ENCODE measurements at regions not wholly inside any gene's neighbourhood (a gene's known extent, or its start where the extent isn't known, plus 50 kb on each side); places are given as distances from the start of the nearest gene placed in this dataset.
"Not testable (repeated sequence)": the region's sequence is repeated elsewhere in the genome, so short reads cannot be mapped to it uniquely, and the experiment has no call there.

DNA sequence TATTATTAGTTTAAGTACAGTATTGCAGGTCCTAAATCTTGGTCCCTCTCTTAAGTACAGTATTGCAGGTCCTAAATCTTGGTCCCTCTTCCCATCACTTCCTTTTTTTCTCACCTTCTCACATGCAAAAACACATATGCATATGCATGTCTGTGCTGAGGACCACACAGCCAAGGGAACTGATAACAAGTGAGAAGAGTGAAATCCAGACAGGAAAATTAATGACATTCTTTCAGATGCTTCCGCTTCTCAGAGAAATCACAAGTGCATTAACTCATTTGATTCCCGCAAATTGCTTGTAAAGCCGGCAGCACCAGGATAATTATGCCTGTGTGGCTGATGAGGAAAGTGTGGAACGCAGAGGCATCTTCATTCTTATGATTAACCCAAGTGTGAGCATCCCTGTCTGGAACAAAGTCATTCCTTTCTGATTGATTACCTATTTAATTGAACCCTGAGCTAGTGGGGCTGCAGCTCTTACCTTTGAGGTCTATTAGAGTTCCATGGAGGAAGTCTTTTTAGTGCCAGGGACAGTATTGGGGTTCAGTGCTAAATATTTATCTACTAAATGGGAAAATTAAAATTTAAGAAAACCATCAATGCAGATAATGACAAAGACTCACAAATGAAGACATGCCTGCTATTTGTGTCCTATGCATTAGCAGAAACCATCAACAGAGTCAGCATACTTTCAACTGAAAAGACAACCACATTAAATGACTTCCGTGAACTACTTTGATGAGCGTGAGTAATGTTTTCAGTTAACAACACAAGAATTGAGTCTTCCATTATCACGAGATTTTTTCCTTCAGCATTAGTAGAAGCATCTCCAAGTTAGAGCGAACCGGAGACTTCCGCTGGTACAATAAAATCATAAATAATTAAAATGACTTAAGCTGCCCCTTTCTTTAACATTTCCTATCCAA is 220.4 kb upstream of the SLC35G4 start:
- in situ Hi-C loops (cut with HindIII; ENCODE audit: low sequenced_read_pairs) = no loop called here

DNA sequence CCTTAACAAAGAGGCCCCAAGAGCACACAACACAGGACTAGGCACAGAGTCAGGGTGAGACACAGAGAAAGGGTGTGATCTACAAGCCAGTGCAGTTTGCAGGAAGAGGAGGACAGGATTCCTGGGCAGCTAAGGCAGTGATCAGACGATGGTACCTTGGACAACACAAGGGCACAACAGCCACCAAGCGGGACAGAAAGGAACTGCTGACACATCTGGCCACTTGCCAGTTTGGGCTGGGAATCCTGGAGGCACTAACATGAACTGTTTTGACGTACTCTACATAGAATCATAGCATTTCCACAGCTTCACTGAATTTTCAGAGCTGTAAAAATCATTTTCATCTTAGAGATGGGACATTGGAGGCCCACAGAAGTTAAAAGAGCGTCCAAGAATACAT is 221.5 kb upstream of the SLC35G4 start:
- in situ Hi-C loops (cut with HindIII; ENCODE audit: low sequenced_read_pairs) = no loop called here

DNA sequence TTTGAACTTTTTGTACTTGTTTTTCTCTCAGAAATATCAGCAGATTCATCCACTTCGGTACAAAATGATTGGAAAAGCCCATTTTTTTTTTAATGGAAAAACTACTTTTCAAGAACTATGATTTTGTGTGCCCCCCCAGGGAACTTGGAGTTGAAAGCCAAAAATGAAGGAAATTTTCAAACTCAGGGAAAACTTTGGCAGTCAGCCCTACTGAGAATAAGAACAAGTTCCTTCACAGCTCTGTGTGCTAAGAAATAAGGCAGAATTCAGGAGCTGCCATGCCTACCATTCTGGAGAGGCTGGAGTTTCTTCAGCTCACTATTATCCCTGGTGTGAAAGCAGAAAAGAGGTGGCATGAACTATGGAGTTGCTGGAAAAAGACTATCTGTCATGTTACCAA is 226.0 kb upstream of the SLC35G4 start:
- in situ Hi-C loops (cut with HindIII; ENCODE audit: low sequenced_read_pairs) = no loop called here

DNA sequence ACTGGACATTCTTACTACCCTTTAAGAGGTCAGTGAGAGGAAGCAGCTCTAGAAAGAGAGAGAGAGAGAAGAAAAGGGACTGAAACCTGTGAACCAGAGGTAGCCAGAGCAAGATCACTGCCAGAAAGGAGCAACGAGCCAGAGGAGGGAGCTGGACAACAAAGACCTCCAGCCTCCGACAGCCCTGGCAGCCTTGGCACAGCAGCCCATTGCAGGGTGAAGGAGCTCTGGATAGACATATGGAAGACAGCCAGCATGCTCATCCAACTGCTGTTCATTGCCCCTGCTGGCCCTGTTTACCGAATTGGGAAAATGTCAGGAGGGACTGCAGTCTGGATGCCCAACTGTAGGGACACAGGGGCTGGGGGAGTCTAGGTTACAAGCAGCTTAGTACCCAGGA is 228.4 kb upstream of the SLC35G4 start:
- in situ Hi-C loops (cut with HindIII; ENCODE audit: low sequenced_read_pairs) = no loop called here

DNA sequence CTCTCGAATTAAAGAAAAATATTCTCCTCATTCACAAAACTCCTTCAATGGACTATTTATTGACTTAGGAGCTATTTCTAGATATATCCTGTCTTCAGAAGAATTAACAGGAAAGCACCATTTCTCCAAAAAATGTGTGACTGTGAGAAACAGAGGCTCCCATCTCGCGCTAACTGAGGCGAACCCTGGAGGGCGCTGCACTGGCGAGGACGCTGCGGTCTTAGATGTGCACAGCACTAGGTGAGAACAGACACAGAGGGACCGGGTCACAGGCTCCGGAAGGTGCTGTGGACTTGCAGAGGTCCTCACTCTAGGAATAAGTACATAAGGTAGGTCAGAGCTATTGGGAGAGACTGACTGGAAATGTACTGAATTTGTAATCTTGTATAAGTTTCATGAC is 229.7 kb upstream of the SLC35G4 start:
- in situ Hi-C loops (cut with HindIII; ENCODE audit: low sequenced_read_pairs) = loop anchor here (10.0 kb wide), 1 partner anchor 65 kb away; no protein-coding TSS in a partner anchor

DNA sequence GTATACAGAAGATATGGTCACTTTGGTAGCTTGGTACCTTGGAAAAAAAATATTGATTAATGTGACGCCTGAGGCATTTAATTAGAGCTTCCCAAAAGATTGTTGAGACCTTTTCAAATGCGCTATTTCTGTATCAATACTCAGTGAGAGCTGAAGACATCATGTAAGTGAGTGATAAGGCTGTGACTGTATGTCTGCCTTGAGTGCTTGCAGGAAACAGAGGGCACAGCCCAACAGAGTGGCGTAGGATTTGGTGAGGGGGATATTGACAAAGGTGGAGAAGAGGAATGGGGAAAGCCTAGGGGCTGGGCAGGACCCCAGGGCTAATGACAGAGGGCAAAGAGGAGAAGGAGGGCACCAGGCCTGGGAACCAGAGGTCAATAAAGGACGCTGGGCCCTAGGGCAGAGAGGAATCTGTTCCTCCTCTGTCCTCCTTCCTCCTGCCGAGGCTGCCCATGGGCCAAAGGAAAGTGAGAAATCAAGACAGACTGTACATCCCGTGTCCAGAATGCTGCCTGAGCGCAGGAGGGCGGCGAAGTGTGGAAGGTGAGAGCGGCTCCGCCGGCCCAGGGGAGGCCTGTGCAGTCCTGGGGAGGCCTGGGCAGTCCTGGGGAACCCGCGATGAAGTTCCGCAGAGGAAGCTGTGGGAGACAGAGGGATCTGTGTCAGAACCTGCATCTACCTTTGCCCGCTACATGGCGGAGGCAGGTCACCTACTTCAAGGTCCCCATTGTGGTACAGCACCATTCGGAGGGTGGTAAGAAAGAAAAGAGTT is 228.6 kb upstream of the PIEZO2 start:
- in situ Hi-C loops (cut with HindIII; ENCODE audit: low sequenced_read_pairs) = loop anchor here (10.0 kb wide), 1 partner anchor 63 kb away; no protein-coding TSS in a partner anchor

DNA sequence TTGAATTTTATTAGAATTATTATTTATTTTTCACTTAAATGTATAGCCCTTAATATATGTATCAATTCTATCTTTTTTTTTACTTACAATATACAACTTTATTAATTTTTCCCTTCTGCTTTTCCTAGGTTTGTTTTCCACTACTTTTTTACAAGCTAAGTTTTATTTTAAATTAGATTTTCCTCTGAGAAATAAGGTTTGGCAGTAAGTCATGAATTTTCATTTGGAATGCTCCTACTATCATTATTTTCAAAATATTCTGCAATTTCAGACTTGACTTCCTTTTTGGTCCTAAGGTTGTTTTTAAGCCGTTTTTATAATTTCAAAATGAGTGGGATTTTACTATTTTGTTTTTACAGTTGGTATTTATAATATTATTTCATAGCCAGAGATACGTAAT is 222.8 kb upstream of the PIEZO2 start:
- in situ Hi-C loops (cut with HindIII; ENCODE audit: low sequenced_read_pairs) = loop anchor here (10.0 kb wide), 1 partner anchor 57 kb away; no protein-coding TSS in a partner anchor

DNA sequence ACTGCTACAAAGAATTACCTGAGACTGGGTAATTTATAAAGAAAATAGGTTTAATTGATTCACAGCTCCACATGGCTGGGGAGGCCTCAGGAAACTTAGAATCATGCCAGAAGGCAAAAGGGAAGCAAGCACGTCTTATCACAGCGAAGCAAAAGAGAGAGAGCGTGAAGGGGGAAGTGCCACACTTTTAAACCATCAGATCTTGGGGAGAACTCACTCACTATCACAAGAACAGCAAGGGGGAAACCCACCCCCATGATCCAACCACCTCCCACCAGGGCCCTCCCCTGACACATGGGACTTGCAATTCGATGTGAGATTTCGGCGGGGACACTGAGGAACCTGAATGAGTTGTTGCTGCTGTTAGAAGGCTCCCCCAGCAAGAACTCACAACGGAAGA is 220.2 kb upstream of the PIEZO2 start:
- in situ Hi-C loops (cut with HindIII; ENCODE audit: low sequenced_read_pairs) = no loop called here

DNA sequence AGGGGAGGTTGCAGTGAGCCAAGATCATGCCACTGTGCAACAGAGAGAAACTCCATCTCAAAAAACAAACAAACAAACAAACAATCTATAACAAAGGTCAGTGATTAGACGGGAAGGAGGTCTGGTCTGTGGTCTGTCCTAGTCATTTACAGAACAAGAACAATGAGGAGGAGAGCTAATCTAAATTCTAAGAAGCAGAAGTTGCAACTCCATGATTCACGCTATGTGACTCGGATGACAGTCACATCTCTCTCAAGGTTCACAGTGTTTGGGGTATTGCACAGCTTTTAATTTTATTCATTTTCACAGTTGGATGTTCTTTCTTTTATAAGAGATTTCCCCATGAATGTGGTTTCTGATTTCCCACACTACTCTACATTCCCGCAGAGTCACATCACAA is 218.7 kb upstream of the PIEZO2 start:
- in situ Hi-C loops (cut with HindIII; ENCODE audit: low sequenced_read_pairs) = no loop called here

DNA sequence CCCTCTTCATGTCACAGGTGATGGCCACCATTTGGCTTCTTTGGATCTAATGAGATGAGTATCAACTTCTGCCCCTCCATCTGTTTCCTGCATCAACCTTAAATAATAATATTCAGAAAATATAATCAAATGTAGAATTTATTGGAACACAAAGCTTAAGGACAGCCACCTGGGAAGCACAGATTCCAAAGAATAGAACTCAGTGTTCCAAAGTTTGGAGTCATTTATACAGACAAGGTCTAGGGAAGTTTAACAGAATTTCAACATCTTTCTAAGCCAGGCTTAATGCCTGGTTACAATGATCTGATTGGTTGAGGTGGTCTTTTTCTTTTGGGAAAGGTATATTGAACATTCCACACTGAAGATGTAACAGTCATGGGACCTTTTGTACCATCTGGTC is 218.0 kb upstream of the PIEZO2 start:
- in situ Hi-C loops (cut with HindIII; ENCODE audit: low sequenced_read_pairs) = no loop called here

DNA sequence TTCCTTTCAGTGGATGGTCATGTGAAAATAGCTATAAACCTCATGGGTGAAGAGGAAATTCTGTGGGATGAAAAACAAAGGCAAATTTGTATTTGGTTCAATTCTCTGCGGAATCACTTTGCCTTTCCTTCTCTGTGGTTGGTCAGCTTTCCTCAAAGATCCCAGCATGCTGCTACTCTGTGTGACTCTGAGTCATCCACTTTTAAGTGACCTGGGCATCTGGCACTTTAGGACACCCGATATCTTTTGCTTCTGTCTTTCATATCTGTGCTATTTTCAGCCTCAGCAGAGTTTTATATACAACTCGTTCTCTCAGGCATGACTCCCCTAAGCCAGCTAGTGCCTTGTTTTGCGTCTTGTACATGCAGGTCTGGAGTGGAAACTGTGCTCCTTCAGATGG is 217.0 kb upstream of the PIEZO2 start:
- in situ Hi-C loops (cut with HindIII; ENCODE audit: low sequenced_read_pairs) = no loop called here

DNA sequence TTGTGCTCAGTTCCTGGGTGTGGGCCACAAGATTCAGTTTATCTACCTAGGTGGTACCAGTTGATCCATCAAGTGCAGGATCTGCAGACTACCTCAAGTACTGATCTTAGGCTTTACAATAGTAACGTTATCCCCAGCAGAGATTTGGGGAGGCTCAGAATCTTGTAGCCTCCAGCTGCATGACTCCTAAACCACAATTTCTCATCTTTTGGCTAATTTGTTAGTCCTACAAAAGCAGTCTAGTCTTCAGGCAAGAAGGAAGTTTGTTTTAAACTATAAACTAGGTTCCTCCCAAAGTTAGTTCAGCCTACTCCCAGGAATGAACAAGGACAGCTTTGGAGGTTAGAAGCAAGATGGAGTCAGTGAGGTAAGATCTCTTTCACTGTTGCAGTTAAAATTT is 213.5 kb upstream of the PIEZO2 start:
- in situ Hi-C loops (cut with HindIII; ENCODE audit: low sequenced_read_pairs) = no loop called here

DNA sequence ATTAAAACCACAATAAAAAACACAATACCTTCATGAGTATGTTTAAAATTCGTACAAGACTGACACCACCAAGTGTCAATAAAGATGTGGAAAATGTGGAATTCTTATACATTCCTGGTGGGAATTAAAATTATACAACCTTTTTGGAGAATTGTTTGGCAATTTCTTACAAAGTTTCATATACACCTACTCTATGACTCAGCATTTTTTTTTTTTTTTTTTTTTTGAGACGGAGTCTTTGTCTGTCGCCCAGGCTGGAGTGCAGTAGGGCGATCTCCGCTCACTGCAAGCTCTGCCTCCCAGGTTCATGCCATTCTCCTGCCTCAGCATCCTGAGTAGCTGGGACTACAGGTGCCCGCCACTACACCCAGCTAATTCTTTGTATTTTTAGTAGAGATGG is 212.5 kb upstream of the PIEZO2 start:
- in situ Hi-C loops (cut with HindIII; ENCODE audit: low sequenced_read_pairs) = not testable (repeated sequence)

DNA sequence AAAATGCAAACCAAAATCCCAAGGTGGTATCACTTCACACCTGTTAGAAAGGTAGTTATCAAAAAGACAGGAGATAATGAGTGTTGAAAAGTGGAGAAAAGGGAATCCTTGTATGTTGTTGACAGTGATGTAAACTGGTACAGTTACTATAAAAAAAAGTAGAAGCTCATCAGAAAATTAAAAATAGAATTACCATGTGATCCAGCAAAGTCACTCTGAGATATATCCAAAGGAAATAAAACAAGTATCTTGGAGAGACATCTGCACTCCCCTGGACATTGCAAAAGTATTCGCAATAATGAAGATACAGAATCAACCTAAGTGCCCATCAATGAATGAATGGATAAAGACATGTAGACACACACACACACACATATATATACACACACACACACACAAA is 208.3 kb upstream of the PIEZO2 start:
- in situ Hi-C loops (cut with HindIII; ENCODE audit: low sequenced_read_pairs) = no loop called here

DNA sequence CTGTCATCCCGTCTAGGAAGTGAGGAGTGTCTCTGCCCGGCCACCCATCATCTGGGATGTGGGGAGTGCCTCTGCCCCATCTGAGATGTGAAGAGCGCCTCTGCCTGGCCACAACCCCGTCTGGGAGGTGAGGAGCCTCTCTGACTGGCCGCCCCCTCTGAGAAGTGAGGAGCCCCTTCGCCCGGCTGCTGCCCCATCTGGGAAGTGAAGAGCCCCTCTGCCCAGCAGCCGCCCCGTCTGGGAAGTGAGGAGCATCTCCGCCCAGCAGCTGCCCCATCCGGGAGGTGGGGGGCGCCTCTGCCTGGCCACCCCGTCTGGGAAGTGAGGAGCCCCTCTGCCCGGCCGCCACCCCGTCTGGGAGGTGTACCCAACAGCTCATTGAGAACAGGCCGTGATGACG is 195.2 kb upstream of the PIEZO2 start:
- in situ Hi-C loops (cut with HindIII; ENCODE audit: low sequenced_read_pairs) = not testable (repeated sequence)

DNA sequence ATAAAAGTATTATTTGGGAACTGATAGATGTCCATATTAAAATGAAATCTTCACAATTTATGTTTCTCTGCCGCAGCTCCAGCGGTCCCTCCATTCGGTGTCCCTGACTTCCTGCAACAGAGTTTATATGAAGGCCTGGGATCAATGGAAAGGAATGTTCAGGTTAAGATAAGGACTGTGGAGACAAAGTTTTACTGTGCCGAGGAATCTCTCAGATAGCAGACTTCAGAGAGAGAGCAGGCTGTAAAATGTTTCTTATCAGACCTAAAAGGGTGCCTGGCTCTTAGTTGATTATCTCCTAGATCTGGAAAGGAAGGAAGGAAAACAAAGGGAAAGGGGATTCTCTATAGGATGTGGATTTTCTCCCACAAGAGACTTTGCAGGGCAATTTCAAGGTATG is 193.7 kb upstream of the PIEZO2 start:
- in situ Hi-C loops (cut with HindIII; ENCODE audit: low sequenced_read_pairs) = no loop called here

DNA sequence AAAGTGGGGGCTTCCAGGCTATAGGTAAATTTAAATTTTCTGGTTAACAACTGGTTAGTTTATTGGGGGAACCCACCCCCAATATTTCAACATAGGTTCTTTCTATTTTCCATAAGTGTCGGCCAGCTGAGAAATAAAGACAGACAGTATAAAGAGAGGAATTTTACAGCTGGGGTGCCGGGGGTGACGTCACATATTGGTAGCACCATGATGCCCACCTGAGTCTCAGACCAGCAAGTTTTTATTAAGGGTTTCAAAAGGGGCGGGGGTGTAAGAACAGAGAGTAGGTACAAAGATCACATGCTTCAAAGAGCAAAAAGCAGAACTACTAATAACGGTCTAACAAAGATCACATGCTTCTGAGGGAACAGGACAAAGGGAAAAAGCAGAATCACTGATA is 192.7 kb upstream of the PIEZO2 start:
- in situ Hi-C loops (cut with HindIII; ENCODE audit: low sequenced_read_pairs) = not testable (repeated sequence)

DNA sequence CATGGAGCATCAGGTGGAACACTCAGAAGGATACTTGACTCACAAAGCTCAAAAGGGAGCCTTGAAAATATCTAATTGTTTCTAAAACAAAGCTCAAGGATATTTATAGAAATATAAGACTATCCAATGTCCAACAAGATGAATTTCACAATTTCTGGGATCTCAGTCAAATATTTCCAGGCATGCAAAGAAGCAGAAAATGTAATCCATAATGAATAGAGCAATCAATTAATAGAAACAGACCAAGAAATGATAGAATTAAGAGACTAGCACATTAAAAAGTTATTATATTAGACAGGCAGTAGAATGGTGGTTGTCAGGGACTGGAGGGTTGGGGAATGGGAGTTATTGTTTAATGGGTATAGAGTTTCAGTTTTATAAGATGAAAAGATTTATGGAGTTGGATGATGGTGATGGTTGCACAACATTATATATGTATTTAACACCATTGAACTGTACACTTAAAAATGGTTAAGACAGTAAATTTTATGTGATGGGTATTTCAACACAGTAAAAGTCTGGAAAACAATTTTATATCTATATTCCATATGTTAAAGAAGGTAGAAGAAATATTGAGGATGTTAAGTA is 189.9 kb upstream of the PIEZO2 start:
- in situ Hi-C loops (cut with HindIII; ENCODE audit: low sequenced_read_pairs) = no loop called here

DNA sequence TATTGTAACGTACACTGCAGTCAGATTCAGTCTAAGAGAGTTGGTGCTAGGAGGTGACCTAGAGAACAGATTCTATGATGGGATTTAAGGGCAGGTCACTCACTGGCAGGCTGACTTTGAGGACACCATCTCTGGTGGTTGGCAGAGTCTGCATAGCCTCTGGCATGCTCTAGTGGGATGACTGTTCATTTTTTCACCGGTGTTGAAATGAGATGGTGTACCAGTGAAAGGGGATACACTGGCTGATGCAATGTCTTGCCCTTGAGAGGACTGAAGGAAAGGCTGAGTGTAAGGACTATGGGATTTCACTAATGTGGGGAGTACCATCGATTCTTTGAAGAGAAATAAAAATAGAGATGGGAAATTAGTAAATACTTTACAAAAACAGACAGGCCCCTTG is 186.9 kb upstream of the PIEZO2 start:
- in situ Hi-C loops (cut with HindIII; ENCODE audit: low sequenced_read_pairs) = no loop called here

DNA sequence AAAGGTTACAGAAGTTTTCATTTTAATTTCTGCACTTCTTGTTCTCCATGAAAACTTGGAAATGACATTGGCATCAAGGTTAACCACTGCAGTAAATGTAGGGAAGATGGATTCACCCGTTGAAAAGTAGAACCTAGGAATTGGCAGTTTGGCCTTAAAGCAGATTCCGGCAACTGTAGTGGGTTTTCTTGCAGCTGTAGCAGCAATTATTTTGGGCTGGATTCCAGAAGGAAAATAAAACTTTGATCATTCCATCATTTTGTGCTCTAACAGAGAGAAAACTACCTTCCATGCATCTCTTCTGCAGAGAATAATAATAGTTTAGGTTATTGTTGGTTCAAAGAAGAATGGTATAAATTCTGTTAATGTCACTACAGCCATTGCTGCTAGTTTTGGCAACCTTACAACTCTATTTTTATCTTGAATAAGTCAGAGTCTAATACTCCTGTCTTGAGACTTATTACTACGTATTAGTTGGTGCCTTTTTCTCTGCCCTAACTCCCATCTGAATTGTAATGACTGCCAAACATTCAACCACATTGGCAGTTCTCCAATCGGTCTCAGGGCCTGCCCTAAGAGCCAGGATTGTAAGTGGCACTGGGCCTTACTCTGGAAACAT is 178.1 kb upstream of the PIEZO2 start:
- in situ Hi-C loops (cut with HindIII; ENCODE audit: low sequenced_read_pairs) = no loop called here
